ENCODE measurements at regions not wholly inside any gene's neighbourhood (a gene's known extent, or its start where the extent isn't known, plus 50 kb on each side); places are given as distances from the start of the nearest gene placed in this dataset.

- in situ Hi-C loops (cut with HindIII; ENCODE audit: low sequenced_read_pairs), result no loop called here
- no peak overlapping the region for H3K4me3 ChIP-seq (ENCODE audit: low read depth, low read length)
- DNase-seq (ENCODE audit: low read depth), result no peak
- no peak for TF ChIP-seq CTCF (IDR thresholded peaks at IDR 0.05; ENCODE audit: low read depth, low read length, missing control alignments)
Observed at GRCh38 chr2:176753205-176753604, 459.4 kb upstream of the HNRNPA3 start.

GRCh38 chr2:176753752-176754474 is 458.7 kb upstream of the HNRNPA3 start:
- in situ Hi-C loops (cut with HindIII; ENCODE audit: low sequenced_read_pairs), result no loop called here

GRCh38 chr2:176755537-176756135 is 457.0 kb upstream of the HNRNPA3 start:
- in situ Hi-C loops (cut with HindIII; ENCODE audit: low sequenced_read_pairs), result no loop called here
- TF ChIP-seq CTCF (IDR thresholded peaks at IDR 0.05; ENCODE audit: low read depth, low read length, missing control alignments), result no peak
- DNase-seq (ENCODE audit: low read depth), result no peak
- H3K4me3 ChIP-seq (ENCODE audit: low read depth, low read length), result no peak overlapping the region

More at GRCh38 chr2:176753752-176754474, 458.7 kb upstream of the HNRNPA3 start:
- DNase-seq (ENCODE audit: low read depth), result no peak
- no peak for TF ChIP-seq CTCF (IDR thresholded peaks at IDR 0.05; ENCODE audit: low read depth, low read length, missing control alignments)
- H3K4me3 ChIP-seq (ENCODE audit: low read depth, low read length), result no peak overlapping the region

DNA sequence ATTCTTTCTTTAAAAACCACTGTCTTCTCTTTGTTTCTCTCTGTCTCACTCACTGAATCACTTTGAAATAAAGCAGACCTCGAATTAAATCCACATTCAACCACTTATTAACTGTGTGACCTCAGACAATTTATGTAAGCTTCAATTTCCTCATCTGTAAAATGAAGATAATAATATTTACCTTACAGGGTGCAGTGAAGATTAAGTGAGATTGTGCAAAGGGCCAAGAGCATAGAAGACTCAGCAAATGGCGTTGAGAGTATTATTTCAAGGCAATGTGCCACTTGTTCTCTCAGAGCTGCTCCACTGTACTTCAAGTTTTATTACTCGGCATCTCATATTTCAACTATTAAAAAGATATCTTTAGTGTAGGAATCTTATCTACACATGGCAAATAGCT is 454.2 kb upstream of the HNRNPA3 start:
- H3K4me3 ChIP-seq (ENCODE audit: low read depth, low read length), result no peak overlapping the region
- DNase-seq (ENCODE audit: low read depth), result no peak
- TF ChIP-seq CTCF (IDR thresholded peaks at IDR 0.05; ENCODE audit: low read depth, low read length, missing control alignments), result no peak
- in situ Hi-C loops (cut with HindIII; ENCODE audit: low sequenced_read_pairs), result no loop called here

DNA sequence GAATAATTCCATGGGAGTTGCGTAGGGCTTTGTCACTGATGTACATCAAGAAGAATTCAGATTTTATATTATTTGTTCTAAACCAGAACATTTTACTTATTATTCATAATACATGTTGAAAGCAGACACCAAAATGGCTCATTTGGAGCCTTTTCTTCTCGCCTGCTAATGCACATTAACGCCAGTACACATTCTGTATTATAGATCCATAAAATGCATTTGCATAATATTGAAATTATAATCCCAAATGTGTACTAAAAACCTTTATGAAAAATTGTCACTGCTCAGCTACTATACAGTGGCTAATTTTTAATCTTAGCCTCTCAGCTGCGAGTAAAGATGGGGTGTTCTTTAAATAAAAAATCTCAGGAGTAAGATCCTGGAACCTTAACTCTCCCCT is 452.2 kb upstream of the HNRNPA3 start:
- TF ChIP-seq CTCF (IDR thresholded peaks at IDR 0.05; ENCODE audit: low read depth, low read length, missing control alignments), result no peak
- in situ Hi-C loops (cut with HindIII; ENCODE audit: low sequenced_read_pairs), result no loop called here
- H3K4me3 ChIP-seq (ENCODE audit: low read depth, low read length), result no peak overlapping the region
- DNase-seq (ENCODE audit: low read depth), result no peak

GRCh38 chr2:176763130-176763529 is 449.5 kb upstream of the HNRNPA3 start:
- no peak overlapping the region for H3K4me3 ChIP-seq (ENCODE audit: low read depth, low read length)
- in situ Hi-C loops (cut with HindIII; ENCODE audit: low sequenced_read_pairs), result no loop called here
- no peak for TF ChIP-seq CTCF (IDR thresholded peaks at IDR 0.05; ENCODE audit: low read depth, low read length, missing control alignments)
- DNase-seq (ENCODE audit: low read depth), result no peak

All from astrocyte of the cerebellum (primary cell).